Fibroblast of pulmonary artery (primary cell): ENCODE measurements at regions not wholly inside any gene's neighbourhood (a gene's known extent, or its start where the extent isn't known, plus 50 kb on each side); places are given as distances from the start of the nearest gene placed in this dataset.

Experiments used
- DNase-seq: peaks from one replicate; pipeline ENCODE4 v3.0.0-alpha.2; 2010; ENCODE audit warnings: low read depth
- H3K4me3 ChIP-seq: replicated peaks from 2 replicates; pipeline ENCODE4 v1.5.1; 2011; ENCODE audit warnings: low read depth, mild to moderate bottlenecking, control low read depth, low read length, moderate library complexity
- TF ChIP-seq, protein P1 (sequence below): IDR thresholded peaks from 2 replicates; pipeline ENCODE4 v1.5.1; 2011; ENCODE audit warnings: mild to moderate bottlenecking, control low read depth, low read length, inconsistent platforms; ENCODE audit errors: missing control alignments

DNA sequence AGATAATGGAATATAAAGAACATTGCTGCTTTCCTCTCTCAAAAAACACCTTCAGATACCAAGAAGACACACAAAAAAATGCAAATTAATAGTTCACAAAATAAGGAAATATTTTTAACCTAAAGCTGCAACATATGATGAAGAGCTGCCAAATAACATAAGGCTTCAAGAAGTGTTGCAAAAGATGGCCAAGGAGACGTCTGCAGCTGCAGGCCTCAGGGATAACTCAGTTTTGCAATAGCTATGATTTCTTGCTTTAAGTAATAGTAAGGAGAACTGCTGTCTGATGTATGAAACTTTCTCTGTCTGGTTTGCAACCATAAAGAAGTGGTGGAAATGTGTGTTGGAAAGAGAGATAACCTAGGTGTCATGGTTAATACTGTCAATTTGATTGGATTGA lies 1237.5 kb downstream of the MRPL39 start:
- TF ChIP-seq, protein P1, sequence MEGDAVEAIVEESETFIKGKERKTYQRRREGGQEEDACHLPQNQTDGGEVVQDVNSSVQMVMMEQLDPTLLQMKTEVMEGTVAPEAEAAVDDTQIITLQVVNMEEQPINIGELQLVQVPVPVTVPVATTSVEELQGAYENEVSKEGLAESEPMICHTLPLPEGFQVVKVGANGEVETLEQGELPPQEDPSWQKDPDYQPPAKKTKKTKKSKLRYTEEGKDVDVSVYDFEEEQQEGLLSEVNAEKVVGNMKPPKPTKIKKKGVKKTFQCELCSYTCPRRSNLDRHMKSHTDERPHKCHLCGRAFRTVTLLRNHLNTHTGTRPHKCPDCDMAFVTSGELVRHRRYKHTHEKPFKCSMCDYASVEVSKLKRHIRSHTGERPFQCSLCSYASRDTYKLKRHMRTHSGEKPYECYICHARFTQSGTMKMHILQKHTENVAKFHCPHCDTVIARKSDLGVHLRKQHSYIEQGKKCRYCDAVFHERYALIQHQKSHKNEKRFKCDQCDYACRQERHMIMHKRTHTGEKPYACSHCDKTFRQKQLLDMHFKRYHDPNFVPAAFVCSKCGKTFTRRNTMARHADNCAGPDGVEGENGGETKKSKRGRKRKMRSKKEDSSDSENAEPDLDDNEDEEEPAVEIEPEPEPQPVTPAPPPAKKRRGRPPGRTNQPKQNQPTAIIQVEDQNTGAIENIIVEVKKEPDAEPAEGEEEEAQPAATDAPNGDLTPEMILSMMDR = no peak
- no peak overlapping the region for H3K4me3 ChIP-seq
- peak; percentile 1 for DNase-seq

DNA sequence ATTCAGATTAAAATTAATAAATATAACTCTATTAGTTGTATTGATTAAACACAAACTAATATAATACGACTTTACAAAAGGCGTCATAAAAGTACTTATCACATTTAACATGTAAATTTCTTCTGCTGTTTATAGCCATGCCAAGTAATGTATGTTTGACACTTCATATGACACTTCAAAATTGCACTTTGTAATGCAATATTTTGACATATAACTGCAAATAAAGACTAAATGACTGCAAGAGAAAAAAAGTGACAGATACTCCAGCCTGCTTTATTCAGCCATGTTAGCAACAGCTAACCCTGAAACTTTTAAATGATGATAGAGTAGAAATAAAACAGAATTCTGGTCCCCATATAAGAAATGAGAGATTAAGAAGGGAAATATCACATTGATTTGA lies 1238.0 kb downstream of the MRPL39 start:
- H3K4me3 ChIP-seq = no peak overlapping the region
- no peak for DNase-seq
- TF ChIP-seq, protein P1 = no peak

DNA sequence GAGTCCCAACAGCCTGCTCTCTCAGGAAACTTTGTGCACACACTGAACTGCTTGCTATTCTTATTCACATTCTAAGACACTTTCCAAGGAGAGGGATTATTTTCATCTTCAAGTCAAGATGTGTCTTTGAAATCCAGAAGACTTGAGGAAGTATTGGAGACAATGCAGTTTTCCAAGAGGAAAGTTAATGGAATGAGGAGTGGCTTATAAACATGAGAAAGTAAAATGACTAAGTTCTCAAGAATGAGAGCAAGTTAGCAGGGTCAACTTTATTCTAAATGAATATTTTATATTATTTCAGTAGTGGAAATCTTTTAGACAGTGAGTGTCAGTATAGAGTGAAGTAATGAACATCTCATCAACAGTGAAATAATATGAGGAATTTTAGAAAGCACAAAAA lies 1239.3 kb downstream of the MRPL39 start:
- TF ChIP-seq, protein P1 = no peak
- peak; percentile 3 for DNase-seq
- H3K4me3 ChIP-seq = no peak overlapping the region

DNA sequence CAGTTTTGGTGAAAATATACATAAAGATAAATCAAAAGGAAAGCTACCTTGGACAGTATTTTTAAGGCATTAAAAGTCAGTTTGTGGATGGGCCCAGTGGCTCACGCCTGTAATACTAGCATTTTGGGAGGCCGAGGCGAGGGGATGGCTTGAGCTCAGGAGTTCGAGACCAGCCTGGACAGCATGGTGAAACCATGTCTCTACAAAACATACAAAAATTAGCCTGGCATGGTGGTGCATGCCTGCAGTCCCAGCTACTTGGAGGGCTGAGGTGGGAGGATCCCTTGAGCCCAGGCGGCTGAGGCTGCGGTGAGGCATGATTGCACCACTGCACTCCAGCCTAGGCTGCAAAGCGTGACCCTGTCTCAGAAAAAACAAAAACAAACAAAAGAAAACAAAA lies 1253.8 kb downstream of the MRPL39 start:
- no peak overlapping the region for H3K4me3 ChIP-seq
- DNase-seq = no peak
- TF ChIP-seq, protein P1 = no peak

DNA sequence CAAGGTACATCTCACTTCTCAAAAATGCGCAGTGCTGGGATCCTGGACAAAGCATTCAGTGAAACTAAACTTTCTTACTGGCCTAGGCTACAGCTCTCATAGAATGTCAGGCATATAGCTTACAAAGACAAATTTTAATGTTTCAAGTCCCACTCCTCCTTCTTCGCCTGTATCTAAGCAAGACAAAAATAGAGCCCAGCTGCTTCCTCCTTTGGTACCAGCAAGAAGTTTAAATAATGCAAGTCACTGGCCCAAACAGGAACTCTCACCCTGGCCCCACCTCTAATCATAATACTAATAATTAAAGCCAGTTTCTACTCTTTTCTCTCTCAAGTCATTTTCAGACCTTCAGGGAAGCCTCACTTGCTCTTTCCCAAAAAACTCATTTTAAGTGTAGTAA lies 1267.9 kb downstream of the MRPL39 start:
- no peak overlapping the region for H3K4me3 ChIP-seq
- no peak for DNase-seq
- TF ChIP-seq, protein P1 = no peak

DNA sequence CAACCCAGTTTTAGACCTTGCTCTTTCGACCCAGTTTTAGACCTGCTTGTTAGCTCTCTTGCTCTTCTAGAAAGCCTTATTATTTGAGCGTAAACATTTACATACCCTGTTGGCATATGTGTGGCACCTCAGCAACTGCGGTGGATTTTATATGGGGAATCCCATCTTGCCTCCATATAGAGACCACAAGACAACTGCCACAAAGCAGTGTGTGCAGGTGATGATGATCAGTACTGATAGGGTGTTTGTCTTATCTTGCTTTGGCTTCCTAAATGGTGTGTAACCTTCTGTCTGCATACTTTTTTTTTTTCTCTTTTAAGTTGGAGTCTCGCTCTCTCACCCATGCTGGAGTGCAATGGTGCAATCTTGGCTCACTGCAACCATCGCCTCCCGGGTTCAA lies 1270.8 kb downstream of the MRPL39 start:
- no peak overlapping the region for H3K4me3 ChIP-seq
- no peak for DNase-seq
- TF ChIP-seq, protein P1 = no peak

DNA sequence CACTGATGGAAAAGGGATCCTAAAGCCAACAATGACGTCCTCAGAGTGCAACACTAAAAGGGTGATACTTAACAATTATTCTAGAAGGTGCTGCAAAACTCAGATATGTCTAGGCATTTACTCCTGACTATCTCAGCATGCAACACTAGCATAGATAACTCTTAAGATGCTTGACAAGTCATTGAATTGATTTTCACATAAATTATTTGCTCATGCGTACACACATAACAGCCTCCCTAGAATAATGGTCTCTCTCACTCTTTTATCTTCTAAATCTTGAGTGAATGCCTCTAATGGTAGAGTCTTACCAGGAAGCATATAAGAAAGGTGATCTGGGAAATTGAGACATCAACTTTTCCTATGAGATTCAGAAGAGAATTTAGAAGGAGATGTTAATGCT lies 1283.7 kb downstream of the MRPL39 start:
- TF ChIP-seq, protein P1 = no peak
- H3K4me3 ChIP-seq = no peak overlapping the region
- no peak for DNase-seq
